Thyroid gland (tissue), 4 donors: ENCODE measurements at regions not wholly inside any gene's neighbourhood (a gene's known extent, or its start where the extent isn't known, plus 50 kb on each side); places are given as distances from the start of the nearest gene placed in this dataset.

Source experiments
- CTCF ChIP-seq, 6 experiments: fragments of 200-600 bp in 3 of 6; fragments of 450-650 bp in 3 of 6; sonication (generic) in 3 of 6; IDR thresholded peaks; one replicate each; pipeline ENCODE4 v1.5.1; 2016 to 2019; ENCODE audit warnings: antibody characterized with exemption in 6 of 6, mild to moderate bottlenecking in 2 of 6, inconsistent platforms in 1 of 6, moderate library complexity in 1 of 6
- POLR2A ChIP-seq, 2 donors: fragments of 450-650 bp; IDR thresholded peaks; one replicate each; pipeline ENCODE4 v1.6.1; 2017; ENCODE audit warnings: antibody characterized with exemption in 2 of 2, mild to moderate bottlenecking in 2 of 2, moderate library complexity in 1 of 2

GRCh38 chr18:33812186-33812585, 234.2 kb downstream of the ASXL3 start:
- TF ChIP-seq CTCF (IDR thresholded peaks at IDR 0.05) (no peak), POLR2A (IDR thresholded peaks at IDR 0.05) (no peak)
